Neural cell (in vitro differentiated cells): ENCODE measurements at regions not wholly inside any gene's neighbourhood (a gene's known extent, or its start where the extent isn't known, plus 50 kb on each side); places are given as distances from the start of the nearest gene placed in this dataset.

ENCODE experiments used
- H2AFZ ChIP-seq: fragments of 200-600, 300-800 bp; sonication (generic), shearing (Covaris generic); 2 replicates; pipeline ENCODE4 v1.6.0; 2014; ENCODE audit warnings: low read depth, mild to moderate bottlenecking, antibody characterized with exemption, low read length, moderate library complexity
- H3F3A ChIP-seq: fragments of 200-600 bp; shearing (Covaris generic); 2 replicates; pipeline ENCODE4 v1.6.1; 2016; ENCODE audit warnings: mild to moderate bottlenecking, moderate library complexity, mixed read lengths, antibody characterized with exemption, low read length; ENCODE audit not compliant: insufficient read depth, poor library complexity, severe bottlenecking
- H3K27ac ChIP-seq: fragments of 200-600, 300-800 bp; sonication (generic), shearing (Covaris generic); 2 replicates; pipeline ENCODE4 v1.5.1; 2014; ENCODE audit warnings: mild to moderate bottlenecking, low read length, moderate library complexity
- H3K27me3 ChIP-seq: fragments of 300-800, 200-600 bp; sonication (generic), shearing (Covaris generic); 2 replicates; pipeline ENCODE4 v1.6.0; 2014; ENCODE audit warnings: mild to moderate bottlenecking, low read depth, low read length, moderate library complexity; ENCODE audit not compliant: insufficient read depth
- H3K36me3 ChIP-seq: fragments of 300-800, 200-600 bp; sonication (generic), shearing (Covaris generic); 2 replicates; pipeline ENCODE4 v1.5.1; 2014; ENCODE audit warnings: mild to moderate bottlenecking, antibody characterized with exemption, low read length, moderate library complexity; ENCODE audit not compliant: insufficient read depth
- H3K4me2 ChIP-seq: fragments of 300-800, 200-600 bp; sonication (generic), shearing (Covaris generic); 2 replicates; pipeline ENCODE4 v1.6.0; 2014; ENCODE audit warnings: mild to moderate bottlenecking, low read length
- H3K4me3 ChIP-seq: fragments of 300-800, 200-600 bp; sonication (generic), shearing (Covaris generic); 2 replicates; pipeline ENCODE4 v1.5.1; 2014; ENCODE audit warnings: mild to moderate bottlenecking, low read length, moderate library complexity
- H3K79me2 ChIP-seq: fragments of 200-600 bp; shearing (Covaris generic); replicated peaks from 2 replicates; pipeline ENCODE4 v1.6.0; 2014; ENCODE audit warnings: mild to moderate bottlenecking, low read length, moderate library complexity; ENCODE audit not compliant: insufficient read depth
- H3K9ac ChIP-seq: fragments of 300-800, 200-600 bp; sonication (generic), shearing (Covaris generic); 2 replicates; pipeline ENCODE4 v1.6.1; 2016; ENCODE audit warnings: mild to moderate bottlenecking, low read length, mixed read lengths
- H3K9me2 ChIP-seq: fragments of 200-600 bp; shearing (Covaris generic); 2 replicates; pipeline ENCODE4 v1.6.1; 2016; ENCODE audit warnings: mild to moderate bottlenecking, low read length, mixed read lengths; ENCODE audit not compliant: insufficient read depth
- H3K9me3 ChIP-seq: fragments of 200-600, 300-800 bp; sonication (generic), shearing (Covaris generic); 2 replicates; pipeline ENCODE4 v1.6.1; 2016; ENCODE audit warnings: mild to moderate bottlenecking, mixed run types, low read length, moderate library complexity, mixed read lengths
- H4K20me1 ChIP-seq: fragments of 200-600 bp; shearing (Covaris generic); 2 replicates; pipeline ENCODE4 v1.6.1; 2016; ENCODE audit warnings: mild to moderate bottlenecking, mixed run types; ENCODE audit not compliant: insufficient read depth
- EP300 ChIP-seq: fragments of 450-650 bp; conservative IDR thresholded peaks from 2 replicates; pipeline ENCODE4 v1.6.1; 2014; ENCODE audit warnings: antibody characterized with exemption, mild to moderate bottlenecking, moderate library complexity; ENCODE audit not compliant: poor library complexity, severe bottlenecking
- EZH2 ChIP-seq: fragments of 200-600, 300-800 bp; shearing (Covaris generic), sonication (generic); IDR thresholded peaks from 2 replicates; pipeline ENCODE4 v1.6.1; 2014; ENCODE audit warnings: antibody characterized with exemption, low read length, borderline replicate concordance, mild to moderate bottlenecking; ENCODE audit not compliant: insufficient read depth, poor library complexity, severe bottlenecking
- MXI1 ChIP-seq: fragments of 450-650 bp; conservative IDR thresholded peaks from 2 replicates; pipeline ENCODE4 v1.6.1; 2014; ENCODE audit warnings: antibody characterized with exemption, mild to moderate bottlenecking; ENCODE audit not compliant: poor library complexity, severe bottlenecking
- POLR2AphosphoS5 ChIP-seq: IDR thresholded peaks from 2 replicates; pipeline ENCODE4 v1.6.1; 2012
- RAD21 ChIP-seq: fragments of 450-650 bp; conservative IDR thresholded peaks from 2 replicates; pipeline ENCODE4 v1.6.1; 2014; ENCODE audit warnings: antibody characterized with exemption, mild to moderate bottlenecking, moderate library complexity
- REST ChIP-seq: IDR thresholded peaks from 2 replicates; pipeline ENCODE4 v1.6.1; 2012; ENCODE audit warnings: borderline replicate concordance
- SMC3 ChIP-seq: fragments of 450-650 bp; conservative IDR thresholded peaks from 2 replicates; pipeline ENCODE4 v1.6.1; 2014; ENCODE audit warnings: antibody characterized with exemption, mild to moderate bottlenecking, moderate library complexity; ENCODE audit not compliant: poor library complexity
- TAF1 ChIP-seq: IDR thresholded peaks from 2 replicates; pipeline ENCODE4 v1.6.1; 2012; ENCODE audit warnings: low read depth
- TF ChIP-seq, protein P1 (sequence below): fragments of 450-650 bp; IDR thresholded peaks from 2 replicates; pipeline ENCODE4 v1.5.1; 2014; ENCODE audit warnings: antibody characterized with exemption, mild to moderate bottlenecking, moderate library complexity; ENCODE audit not compliant: poor library complexity, severe bottlenecking

GRCh38 chr11:91394073-91394726 is 830.4 kb upstream of the FAT3 start:
- Histone ChIP-seq H3K27ac (no peak overlapping the region), H4K20me1 (no peaks in the 10 kb centered on the region), H3K4me3 (no peak overlapping the region), H3K27me3 (no peaks in the 10 kb centered on the region), H3K4me2 (no peak overlapping the region), H3K9me2 (no peaks in the 10 kb centered on the region), H3K36me3 (no peaks in the 10 kb centered on the region), H3K9ac (no peak overlapping the region), H3F3A (no peaks in the 10 kb centered on the region), H3K9me3 (no peaks in the 10 kb centered on the region), H3K79me2 (no peaks in the 10 kb centered on the region), H2AFZ (no peak overlapping the region)
- TF ChIP-seq, protein P1, sequence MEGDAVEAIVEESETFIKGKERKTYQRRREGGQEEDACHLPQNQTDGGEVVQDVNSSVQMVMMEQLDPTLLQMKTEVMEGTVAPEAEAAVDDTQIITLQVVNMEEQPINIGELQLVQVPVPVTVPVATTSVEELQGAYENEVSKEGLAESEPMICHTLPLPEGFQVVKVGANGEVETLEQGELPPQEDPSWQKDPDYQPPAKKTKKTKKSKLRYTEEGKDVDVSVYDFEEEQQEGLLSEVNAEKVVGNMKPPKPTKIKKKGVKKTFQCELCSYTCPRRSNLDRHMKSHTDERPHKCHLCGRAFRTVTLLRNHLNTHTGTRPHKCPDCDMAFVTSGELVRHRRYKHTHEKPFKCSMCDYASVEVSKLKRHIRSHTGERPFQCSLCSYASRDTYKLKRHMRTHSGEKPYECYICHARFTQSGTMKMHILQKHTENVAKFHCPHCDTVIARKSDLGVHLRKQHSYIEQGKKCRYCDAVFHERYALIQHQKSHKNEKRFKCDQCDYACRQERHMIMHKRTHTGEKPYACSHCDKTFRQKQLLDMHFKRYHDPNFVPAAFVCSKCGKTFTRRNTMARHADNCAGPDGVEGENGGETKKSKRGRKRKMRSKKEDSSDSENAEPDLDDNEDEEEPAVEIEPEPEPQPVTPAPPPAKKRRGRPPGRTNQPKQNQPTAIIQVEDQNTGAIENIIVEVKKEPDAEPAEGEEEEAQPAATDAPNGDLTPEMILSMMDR: no peak
- TF ChIP-seq RAD21 (no peak), SMC3 (no peak), TAF1 (no peak), POLR2AphosphoS5 (no peak), EZH2 (no peak), MXI1 (no peak), REST (no peak), EP300 (no peak)

DNA sequence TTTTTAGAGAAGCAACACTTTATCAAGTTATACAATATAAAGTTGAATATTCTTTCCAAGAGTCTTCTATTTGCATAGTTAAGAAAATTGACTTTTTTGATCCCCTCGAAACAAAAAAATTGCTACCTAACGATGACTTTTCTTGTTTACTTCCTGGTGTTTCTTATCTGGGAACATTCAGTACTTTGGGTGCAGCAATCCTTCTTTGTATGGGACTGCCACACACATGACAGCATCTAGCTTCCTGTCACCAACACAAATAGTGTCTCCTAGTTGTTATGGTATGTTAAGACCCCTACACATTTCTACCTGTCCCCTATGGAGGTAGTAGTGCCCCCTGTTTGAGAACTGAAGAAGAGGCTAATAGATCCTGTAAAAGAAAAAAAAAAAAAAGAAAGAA is 841.7 kb upstream of the FAT3 start:
- no peak overlapping the region for H2AFZ ChIP-seq

More for the DNA sequence above, 841.7 kb upstream of the FAT3 start:
- no peaks in the 10 kb centered on the region for H3K27me3 ChIP-seq
- H3K4me3 ChIP-seq: no peak overlapping the region
- H3K36me3 ChIP-seq: no peaks in the 10 kb centered on the region
- no peak overlapping the region for H3K27ac ChIP-seq
- no peaks in the 10 kb centered on the region for H3K79me2 ChIP-seq
- no peaks in the 10 kb centered on the region for H4K20me1 ChIP-seq
- H3K9me3 ChIP-seq: no peaks in the 10 kb centered on the region
- H3F3A ChIP-seq: no peaks in the 10 kb centered on the region
- TF ChIP-seq SMC3 (no peak), EZH2 (no peak), TAF1 (no peak), POLR2AphosphoS5 (no peak), MXI1 (no peak), REST (no peak), EP300 (no peak)
- TF ChIP-seq, protein P1: no peak
- H3K9me2 ChIP-seq: no peaks in the 10 kb centered on the region
- H3K4me2 ChIP-seq: no peak overlapping the region
- no peak overlapping the region for H3K9ac ChIP-seq
